WTC11 (cell line): ENCODE measurements at regions not wholly inside any gene's neighbourhood (a gene's known extent, or its start where the extent isn't known, plus 50 kb on each side); places are given as distances from the start of the nearest gene placed in this dataset.

ENCODE experiments used
- ATAC-seq: fragments of 200-7000 bp; cut with Tn5 transposase; 2 replicates; pipeline ENCODE4 v1.10.0; 2021; ENCODE audit warnings: mild to moderate bottlenecking, moderate library complexity
- CTCF ChIA-PET: fragments of 300-600 bp; sonication (Branson Sonifier 250); formaldehyde crosslinking; loops from one replicate; lab custom pipeline; 2021; ENCODE audit warnings: antibody characterized with exemption; lab: Charles Lee
- POLR2A ChIA-PET: fragments of 350-600 bp; sonication (Branson Sonifier 250); formaldehyde crosslinking; loops from one replicate; lab custom pipeline; 2021; ENCODE audit warnings: antibody characterized with exemption; lab: Charles Lee
- DNase-seq: peaks from one replicate; pipeline ENCODE4 v3.0.0; 2021; ENCODE audit warnings: low spot score
- H3K27ac Mint-ChIP-seq: 2 replicates; pipeline ENCODE4 v1.8.0; 2021; ENCODE audit warnings: mixed read lengths
- H3K27me3 Mint-ChIP-seq: 2 replicates; pipeline ENCODE4 v1.8.0; 2021; ENCODE audit warnings: low read depth, mild to moderate bottlenecking, moderate library complexity, mixed read lengths
- H3K36me3 Mint-ChIP-seq: 2 replicates; pipeline ENCODE4 v1.8.0; 2021; ENCODE audit warnings: mixed read lengths
- H3K4me1 Mint-ChIP-seq: 2 replicates; pipeline ENCODE4 v1.8.0; 2022; ENCODE audit warnings: mixed read lengths
- H3K4me3 Mint-ChIP-seq: 2 replicates; pipeline ENCODE4 v1.8.0; 2021; ENCODE audit warnings: mild to moderate bottlenecking, moderate library complexity, mixed read lengths
- H3K9me3 Mint-ChIP-seq: 2 replicates; pipeline ENCODE4 v1.8.0; 2021; ENCODE audit warnings: mixed read lengths
- ESRRA ChIP-seq: sonication (generic); formaldehyde crosslinking; IDR thresholded peaks from 2 replicates; pipeline ENCODE4 v1.8.1; 2022; ENCODE audit warnings: mild to moderate bottlenecking, missing genetic modification reagents, borderline replicate concordance
- ETV6 ChIP-seq: sonication (generic); formaldehyde crosslinking; IDR thresholded peaks from 2 replicates; pipeline ENCODE4 v1.8.1; 2022; ENCODE audit warnings: mild to moderate bottlenecking, missing genetic modification reagents
- FOXP1 ChIP-seq: sonication (generic); formaldehyde crosslinking; IDR thresholded peaks from 2 replicates; pipeline ENCODE4 v1.8.0; 2022; ENCODE audit warnings: missing genetic modification reagents, mild to moderate bottlenecking, moderate library complexity, borderline replicate concordance
- NFYB ChIP-seq: sonication (generic); formaldehyde crosslinking; conservative IDR thresholded peaks from 2 replicates; pipeline ENCODE4 v1.8.0; 2022; ENCODE audit warnings: low read depth, missing genetic modification reagents
- PRRX2 ChIP-seq: fragments of 250-450 bp; sonication (Bioruptor Pico); IDR thresholded peaks from 2 replicates; pipeline ENCODE4 v1.8.0; 2021; ENCODE audit warnings: mild to moderate bottlenecking
- ZNF232 ChIP-seq: sonication (generic); formaldehyde crosslinking; IDR thresholded peaks from 2 replicates; pipeline ENCODE4 v1.8.0; 2022; ENCODE audit warnings: mild to moderate bottlenecking, missing genetic modification reagents
- ZNF263 ChIP-seq: sonication (generic); formaldehyde crosslinking; IDR thresholded peaks from 2 replicates; pipeline ENCODE4 v1.8.1; 2022; ENCODE audit warnings: low read depth, mild to moderate bottlenecking, moderate library complexity, missing genetic modification reagents
- TF ChIP-seq, protein P1 (sequence below): sonication (generic); formaldehyde crosslinking; IDR thresholded peaks from 2 replicates; pipeline ENCODE4 v1.8.1; 2022; ENCODE audit warnings: mild to moderate bottlenecking, missing genetic modification reagents, moderate library complexity, borderline replicate concordance
- TF ChIP-seq, protein P2 (sequence below): fragments of 250-450 bp; sonication (Bioruptor Pico); IDR thresholded peaks from 2 replicates; pipeline ENCODE4 v1.9.0; 2021; ENCODE audit warnings: mild to moderate bottlenecking, borderline replicate concordance
- TF ChIP-seq, protein P3 (sequence below): fragments of 250-450 bp; sonication (Bioruptor Pico); IDR thresholded peaks from 2 replicates; pipeline ENCODE4 v1.9.0; 2021; ENCODE audit warnings: mild to moderate bottlenecking
- TF ChIP-seq, protein P4 (sequence below): sonication (generic); formaldehyde crosslinking; IDR thresholded peaks from 2 replicates; pipeline ENCODE4 v1.8.0; 2023; ENCODE audit warnings: missing genetic modification reagents, mild to moderate bottlenecking, borderline replicate concordance
- TF ChIP-seq, protein P5 (sequence below): fragments of 250-450 bp; sonication (Bioruptor Pico); IDR thresholded peaks from 2 replicates; pipeline ENCODE4 v1.9.0; 2021; ENCODE audit warnings: mild to moderate bottlenecking

DNA sequence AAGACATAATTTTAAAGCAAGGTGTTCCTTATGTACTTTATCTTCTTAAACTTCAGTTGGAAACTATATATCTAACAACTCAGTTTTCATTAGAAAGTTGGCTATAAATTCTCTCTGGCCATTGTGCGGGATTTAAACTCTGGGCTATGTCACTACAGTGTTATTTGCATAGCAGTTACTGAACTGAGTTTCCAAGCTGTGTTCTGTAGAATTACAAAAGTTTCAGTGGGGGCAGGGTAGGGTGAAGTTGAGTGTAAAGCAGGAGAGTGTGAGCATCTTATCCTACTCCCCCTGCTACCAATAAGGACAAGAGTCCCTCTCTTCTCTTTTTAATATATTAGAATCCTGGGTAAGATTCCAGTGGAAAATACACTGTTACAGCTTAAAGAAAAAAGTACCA is 254.5 kb upstream of the SLITRK2 start:
- ATAC-seq = no peak
- H3K4me1 Mint-ChIP-seq = no peaks in the 10 kb centered on the region
- TF ChIP-seq, protein P1, sequence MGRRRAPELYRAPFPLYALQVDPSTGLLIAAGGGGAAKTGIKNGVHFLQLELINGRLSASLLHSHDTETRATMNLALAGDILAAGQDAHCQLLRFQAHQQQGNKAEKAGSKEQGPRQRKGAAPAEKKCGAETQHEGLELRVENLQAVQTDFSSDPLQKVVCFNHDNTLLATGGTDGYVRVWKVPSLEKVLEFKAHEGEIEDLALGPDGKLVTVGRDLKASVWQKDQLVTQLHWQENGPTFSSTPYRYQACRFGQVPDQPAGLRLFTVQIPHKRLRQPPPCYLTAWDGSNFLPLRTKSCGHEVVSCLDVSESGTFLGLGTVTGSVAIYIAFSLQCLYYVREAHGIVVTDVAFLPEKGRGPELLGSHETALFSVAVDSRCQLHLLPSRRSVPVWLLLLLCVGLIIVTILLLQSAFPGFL = no peak
- TF ChIP-seq ZNF232 (CRISPR knock-in tag) (no peak), ZNF263 (CRISPR knock-in tag) (no peak), ESRRA (CRISPR knock-in tag) (no peak), PRRX2 (CRISPR knock-in tag) (no peak), NFYB (CRISPR knock-in tag) (no peak), FOXP1 (CRISPR knock-in tag) (no peak), ETV6 (CRISPR knock-in tag) (no peak)
- TF ChIP-seq, protein P2, sequence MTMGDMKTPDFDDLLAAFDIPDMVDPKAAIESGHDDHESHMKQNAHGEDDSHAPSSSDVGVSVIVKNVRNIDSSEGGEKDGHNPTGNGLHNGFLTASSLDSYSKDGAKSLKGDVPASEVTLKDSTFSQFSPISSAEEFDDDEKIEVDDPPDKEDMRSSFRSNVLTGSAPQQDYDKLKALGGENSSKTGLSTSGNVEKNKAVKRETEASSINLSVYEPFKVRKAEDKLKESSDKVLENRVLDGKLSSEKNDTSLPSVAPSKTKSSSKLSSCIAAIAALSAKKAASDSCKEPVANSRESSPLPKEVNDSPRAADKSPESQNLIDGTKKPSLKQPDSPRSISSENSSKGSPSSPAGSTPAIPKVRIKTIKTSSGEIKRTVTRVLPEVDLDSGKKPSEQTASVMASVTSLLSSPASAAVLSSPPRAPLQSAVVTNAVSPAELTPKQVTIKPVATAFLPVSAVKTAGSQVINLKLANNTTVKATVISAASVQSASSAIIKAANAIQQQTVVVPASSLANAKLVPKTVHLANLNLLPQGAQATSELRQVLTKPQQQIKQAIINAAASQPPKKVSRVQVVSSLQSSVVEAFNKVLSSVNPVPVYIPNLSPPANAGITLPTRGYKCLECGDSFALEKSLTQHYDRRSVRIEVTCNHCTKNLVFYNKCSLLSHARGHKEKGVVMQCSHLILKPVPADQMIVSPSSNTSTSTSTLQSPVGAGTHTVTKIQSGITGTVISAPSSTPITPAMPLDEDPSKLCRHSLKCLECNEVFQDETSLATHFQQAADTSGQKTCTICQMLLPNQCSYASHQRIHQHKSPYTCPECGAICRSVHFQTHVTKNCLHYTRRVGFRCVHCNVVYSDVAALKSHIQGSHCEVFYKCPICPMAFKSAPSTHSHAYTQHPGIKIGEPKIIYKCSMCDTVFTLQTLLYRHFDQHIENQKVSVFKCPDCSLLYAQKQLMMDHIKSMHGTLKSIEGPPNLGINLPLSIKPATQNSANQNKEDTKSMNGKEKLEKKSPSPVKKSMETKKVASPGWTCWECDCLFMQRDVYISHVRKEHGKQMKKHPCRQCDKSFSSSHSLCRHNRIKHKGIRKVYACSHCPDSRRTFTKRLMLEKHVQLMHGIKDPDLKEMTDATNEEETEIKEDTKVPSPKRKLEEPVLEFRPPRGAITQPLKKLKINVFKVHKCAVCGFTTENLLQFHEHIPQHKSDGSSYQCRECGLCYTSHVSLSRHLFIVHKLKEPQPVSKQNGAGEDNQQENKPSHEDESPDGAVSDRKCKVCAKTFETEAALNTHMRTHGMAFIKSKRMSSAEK (CRISPR knock-in tag) = no peak
- TF ChIP-seq, protein P3, sequence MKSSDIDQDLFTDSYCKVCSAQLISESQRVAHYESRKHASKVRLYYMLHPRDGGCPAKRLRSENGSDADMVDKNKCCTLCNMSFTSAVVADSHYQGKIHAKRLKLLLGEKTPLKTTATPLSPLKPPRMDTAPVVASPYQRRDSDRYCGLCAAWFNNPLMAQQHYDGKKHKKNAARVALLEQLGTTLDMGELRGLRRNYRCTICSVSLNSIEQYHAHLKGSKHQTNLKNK (CRISPR knock-in tag) = no peak
- TF ChIP-seq, protein P4, sequence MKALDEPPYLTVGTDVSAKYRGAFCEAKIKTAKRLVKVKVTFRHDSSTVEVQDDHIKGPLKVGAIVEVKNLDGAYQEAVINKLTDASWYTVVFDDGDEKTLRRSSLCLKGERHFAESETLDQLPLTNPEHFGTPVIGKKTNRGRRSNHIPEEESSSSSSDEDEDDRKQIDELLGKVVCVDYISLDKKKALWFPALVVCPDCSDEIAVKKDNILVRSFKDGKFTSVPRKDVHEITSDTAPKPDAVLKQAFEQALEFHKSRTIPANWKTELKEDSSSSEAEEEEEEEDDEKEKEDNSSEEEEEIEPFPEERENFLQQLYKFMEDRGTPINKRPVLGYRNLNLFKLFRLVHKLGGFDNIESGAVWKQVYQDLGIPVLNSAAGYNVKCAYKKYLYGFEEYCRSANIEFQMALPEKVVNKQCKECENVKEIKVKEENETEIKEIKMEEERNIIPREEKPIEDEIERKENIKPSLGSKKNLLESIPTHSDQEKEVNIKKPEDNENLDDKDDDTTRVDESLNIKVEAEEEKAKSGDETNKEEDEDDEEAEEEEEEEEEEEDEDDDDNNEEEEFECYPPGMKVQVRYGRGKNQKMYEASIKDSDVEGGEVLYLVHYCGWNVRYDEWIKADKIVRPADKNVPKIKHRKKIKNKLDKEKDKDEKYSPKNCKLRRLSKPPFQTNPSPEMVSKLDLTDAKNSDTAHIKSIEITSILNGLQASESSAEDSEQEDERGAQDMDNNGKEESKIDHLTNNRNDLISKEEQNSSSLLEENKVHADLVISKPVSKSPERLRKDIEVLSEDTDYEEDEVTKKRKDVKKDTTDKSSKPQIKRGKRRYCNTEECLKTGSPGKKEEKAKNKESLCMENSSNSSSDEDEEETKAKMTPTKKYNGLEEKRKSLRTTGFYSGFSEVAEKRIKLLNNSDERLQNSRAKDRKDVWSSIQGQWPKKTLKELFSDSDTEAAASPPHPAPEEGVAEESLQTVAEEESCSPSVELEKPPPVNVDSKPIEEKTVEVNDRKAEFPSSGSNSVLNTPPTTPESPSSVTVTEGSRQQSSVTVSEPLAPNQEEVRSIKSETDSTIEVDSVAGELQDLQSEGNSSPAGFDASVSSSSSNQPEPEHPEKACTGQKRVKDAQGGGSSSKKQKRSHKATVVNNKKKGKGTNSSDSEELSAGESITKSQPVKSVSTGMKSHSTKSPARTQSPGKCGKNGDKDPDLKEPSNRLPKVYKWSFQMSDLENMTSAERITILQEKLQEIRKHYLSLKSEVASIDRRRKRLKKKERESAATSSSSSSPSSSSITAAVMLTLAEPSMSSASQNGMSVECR (CRISPR knock-in tag) = no peak
- TF ChIP-seq, protein P5, sequence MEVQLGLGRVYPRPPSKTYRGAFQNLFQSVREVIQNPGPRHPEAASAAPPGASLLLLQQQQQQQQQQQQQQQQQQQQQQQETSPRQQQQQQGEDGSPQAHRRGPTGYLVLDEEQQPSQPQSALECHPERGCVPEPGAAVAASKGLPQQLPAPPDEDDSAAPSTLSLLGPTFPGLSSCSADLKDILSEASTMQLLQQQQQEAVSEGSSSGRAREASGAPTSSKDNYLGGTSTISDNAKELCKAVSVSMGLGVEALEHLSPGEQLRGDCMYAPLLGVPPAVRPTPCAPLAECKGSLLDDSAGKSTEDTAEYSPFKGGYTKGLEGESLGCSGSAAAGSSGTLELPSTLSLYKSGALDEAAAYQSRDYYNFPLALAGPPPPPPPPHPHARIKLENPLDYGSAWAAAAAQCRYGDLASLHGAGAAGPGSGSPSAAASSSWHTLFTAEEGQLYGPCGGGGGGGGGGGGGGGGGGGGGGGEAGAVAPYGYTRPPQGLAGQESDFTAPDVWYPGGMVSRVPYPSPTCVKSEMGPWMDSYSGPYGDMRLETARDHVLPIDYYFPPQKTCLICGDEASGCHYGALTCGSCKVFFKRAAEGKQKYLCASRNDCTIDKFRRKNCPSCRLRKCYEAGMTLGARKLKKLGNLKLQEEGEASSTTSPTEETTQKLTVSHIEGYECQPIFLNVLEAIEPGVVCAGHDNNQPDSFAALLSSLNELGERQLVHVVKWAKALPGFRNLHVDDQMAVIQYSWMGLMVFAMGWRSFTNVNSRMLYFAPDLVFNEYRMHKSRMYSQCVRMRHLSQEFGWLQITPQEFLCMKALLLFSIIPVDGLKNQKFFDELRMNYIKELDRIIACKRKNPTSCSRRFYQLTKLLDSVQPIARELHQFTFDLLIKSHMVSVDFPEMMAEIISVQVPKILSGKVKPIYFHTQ (CRISPR knock-in tag) = no peak
- TF ChIP-seq, all 79 proteins: peak for 0
- Mint-ChIP-seq H3K9me3 (peaks cover 61% of the 10 kb centered on the region), H3K27ac (no peak overlapping the region), H3K4me3 (no peak overlapping the region), H3K27me3 (peaks cover 4% of the 10 kb centered on the region; the same call in 1 of the 2 replicates), H3K36me3 (peaks cover 31% of the 10 kb centered on the region)
- DNase-seq = no peak
- CTCF ChIA-PET = no interaction called here
- POLR2A ChIA-PET = no interaction called here
